NT2/D1 (cell line): ENCODE measurements at regions not wholly inside any gene's neighbourhood (a gene's known extent, or its start where the extent isn't known, plus 50 kb on each side); places are given as distances from the start of the nearest gene placed in this dataset.

Experiments used
- YY1 ChIP-seq: IDR thresholded peaks from 2 replicates; pipeline ENCODE4 v1.6.1; 2011; ENCODE audit not compliant: insufficient read length, insufficient read depth
- ZNF274 ChIP-seq: IDR thresholded peaks from 2 replicates; pipeline ENCODE4 v1.6.1; 2011; ENCODE audit warnings: mild to moderate bottlenecking, low read depth, low read length

DNA sequence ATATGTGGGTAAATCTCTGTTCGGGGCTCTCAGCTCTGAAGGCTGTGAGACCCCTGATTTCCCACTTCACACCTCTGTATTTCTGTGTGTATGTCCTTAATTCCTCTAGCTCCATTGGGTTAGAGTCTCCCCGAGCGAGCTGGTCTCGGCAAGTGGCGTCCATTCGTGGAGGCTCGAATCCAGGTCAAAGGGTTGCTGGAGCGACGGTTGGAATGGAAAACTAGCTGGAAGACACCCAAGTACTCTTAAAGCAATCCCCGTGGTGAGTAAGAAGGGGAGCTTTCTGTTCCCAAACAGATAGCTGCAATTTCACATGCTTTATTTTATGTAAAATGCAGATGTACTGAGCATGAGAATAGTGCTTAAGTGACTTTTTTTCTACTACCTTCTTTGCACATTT, 277.5 kb upstream of the SGCG start:
- no peak for TF ChIP-seq ZNF274
- no peak for TF ChIP-seq YY1
